ENCODE measurements at regions not wholly inside any gene's neighbourhood (a gene's known extent, or its start where the extent isn't known, plus 50 kb on each side); places are given as distances from the start of the nearest gene placed in this dataset.
A peak's percentile ranks its signal among the peaks of the same experiment; 100 is the strongest.

DNA sequence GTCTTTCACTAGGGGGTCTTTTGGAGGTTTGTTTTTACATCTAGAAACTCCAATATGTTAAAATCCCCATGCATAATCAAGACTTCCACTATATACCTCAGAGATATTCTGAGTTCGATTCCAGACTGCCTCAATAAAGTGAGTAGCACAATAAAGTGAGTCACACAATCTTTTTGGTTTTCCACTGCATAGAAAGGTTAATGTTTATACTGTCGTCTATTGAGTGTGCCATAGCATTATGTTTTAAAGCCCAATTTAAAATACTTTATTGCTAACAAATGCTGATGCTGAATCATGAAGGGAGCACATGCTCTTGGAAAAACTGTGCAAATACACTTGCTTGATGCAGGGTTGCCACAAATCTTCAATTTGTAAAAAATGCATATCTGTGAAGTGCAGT lies 227.5 kb upstream of the ZFHX3 start:
- DNase-seq, result no peak

DNA sequence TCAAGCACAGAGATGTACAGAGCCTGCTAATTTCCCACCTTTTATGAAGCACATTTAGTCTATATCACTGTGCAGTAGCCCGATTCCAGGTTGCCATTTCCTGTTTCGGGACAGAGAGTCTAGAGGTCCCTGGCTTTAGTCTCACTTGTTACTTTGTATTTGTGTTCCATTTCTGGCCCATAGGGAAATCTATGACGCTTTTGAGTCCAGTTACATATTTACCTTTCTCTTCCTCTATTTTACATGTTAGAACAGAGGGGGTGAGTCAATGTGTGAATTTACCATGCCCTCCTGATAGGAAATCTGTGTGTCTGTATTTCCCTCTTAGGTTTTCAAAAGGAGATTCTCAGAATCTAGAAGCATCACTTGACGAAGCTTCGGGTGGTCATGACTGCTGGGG lies 227.1 kb upstream of the ZFHX3 start:
- no peak for DNase-seq

DNA sequence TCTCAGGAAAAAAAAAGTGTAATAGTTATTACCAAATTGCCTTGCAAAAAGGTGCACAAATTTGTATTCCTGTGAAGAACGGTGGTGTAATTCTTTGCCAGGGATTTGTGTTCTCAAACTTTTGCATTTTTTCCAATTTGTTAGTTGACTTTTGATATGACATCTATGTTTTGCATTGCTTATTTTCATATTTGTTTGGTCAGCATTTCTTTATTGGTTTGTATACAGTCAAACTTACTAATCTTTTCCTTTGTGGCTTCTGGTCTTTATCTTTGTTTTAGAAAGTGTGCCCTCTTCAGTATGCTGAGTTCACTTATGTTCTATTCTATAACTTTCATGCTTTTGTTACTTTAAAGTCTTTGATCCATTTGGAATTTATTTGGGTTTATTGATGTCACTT lies 226.2 kb upstream of the ZFHX3 start:
- DNase-seq, result no peak

DNA sequence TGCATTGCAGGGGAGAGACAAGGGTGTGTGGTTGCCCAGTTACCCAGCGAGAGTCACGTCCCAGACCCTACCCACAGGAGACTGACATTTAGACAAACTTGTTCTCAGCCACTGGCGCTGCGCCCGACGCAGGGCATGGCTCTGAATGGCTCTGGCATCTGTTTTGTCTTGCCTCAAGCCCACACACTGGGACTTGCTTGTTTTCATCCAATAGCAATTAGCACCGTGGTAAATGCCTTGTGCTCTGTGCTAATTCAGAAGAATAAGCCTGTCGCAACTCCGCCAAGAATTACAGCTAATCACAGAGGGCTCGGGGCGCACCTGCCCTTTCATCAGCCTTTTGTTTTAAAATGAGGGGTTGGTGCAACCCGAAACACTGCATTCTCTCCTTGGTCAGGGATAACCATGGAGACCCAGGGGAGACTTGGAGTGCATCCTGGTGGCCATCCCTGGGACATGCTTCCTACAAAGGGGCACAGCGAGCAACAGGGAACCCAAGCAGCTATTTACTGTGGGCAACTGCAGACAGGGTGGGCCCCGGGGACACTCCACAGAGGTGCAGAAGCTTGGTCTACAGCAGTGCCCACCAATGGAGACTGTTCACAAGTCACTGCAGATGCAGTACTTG lies 220.6 kb upstream of the ZFHX3 start:
- DNase-seq, result no peak

DNA sequence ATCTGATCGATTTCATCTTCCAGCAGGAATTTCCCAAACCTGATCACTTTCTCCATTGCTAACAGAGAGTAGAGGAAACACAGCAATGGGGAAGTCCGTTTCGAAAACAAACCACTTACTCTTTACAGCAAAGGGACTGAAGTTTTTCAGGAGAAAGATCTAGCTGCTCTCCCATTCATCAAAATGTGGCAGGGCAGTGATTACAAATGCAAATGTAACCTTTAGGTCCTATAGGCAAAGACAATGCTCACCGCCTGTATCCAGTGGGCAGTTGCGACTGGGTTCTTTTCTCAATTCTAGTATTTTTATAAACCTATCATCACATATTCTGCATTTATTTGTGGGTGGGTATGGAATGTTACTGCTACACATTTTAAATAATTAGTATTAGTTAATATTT lies 218.0 kb upstream of the ZFHX3 start:
- DNase-seq, result no peak

DNA sequence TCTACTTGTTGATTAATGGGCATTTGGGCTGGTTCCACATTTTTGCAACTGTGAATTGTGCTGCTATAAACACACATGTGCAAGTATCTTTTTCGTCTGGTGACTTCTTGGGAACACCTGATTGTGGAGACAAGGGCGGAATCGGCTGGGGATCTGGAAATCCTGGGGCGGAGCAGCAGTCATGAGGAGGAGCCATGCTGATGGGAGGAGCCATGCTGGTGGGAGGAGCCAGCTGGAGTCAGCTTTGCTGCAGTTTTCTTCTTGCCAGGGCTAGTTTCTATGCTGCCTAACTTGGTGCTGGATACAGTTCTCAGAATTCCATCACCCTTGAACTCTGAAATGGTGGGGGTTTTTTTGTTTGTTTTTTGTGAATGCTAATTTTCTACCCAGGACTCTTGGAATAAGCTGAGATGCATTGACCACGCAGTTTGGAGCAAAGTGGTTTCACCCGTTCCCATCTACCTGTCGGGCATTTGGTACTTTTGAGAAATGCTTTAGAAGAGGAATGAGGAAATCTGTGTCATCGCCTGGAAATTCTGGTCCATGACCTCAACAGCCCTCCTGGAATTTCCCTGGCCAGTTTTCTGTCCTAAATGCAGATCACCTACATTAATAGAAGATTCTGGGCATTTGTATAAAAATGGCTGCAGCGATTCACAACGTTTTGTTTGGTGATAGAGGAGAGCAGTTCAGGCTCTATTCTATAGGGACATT lies 217.4 kb upstream of the ZFHX3 start:
- no peak for DNase-seq

DNA sequence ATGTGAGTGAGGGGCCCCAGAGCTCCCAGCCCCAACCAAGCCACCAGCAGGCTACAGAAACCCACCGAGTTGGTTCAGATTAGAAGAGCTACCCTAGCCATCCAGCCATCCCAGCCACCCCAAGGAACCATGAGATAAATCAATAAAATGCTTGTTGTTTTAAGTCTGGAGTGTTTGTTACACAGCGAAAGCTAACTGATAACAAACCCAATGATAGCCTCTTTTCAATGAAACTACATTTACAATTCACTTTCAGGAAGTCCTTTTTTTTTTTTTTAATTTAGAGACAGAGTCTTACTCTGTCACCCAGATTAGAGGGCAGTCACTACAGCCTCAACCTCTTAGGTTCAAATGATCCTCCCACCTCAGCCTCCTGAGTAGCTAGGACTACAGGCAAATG lies 215.0 kb upstream of the ZFHX3 start:
- DNase-seq, result no peak

DNA sequence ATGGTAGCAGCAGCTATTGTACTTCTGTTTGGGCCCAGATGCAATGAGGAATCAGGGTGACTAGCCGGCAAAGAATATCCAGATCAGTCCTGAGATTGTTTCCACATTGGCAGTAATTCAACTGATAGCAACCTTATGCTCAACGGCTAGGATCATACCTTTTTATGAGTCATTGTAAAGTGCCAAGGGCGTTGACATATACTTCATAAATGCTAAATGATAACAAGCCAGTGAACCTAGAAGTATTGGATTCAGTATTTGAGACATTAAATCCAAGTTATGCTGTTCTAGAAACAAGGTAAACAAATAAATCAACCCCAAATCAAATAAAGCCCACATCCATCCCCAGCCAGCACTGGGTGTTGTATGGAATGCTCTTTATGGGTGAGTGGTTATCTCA lies 207.1 kb upstream of the ZFHX3 start:
- no peak for DNase-seq

DNA sequence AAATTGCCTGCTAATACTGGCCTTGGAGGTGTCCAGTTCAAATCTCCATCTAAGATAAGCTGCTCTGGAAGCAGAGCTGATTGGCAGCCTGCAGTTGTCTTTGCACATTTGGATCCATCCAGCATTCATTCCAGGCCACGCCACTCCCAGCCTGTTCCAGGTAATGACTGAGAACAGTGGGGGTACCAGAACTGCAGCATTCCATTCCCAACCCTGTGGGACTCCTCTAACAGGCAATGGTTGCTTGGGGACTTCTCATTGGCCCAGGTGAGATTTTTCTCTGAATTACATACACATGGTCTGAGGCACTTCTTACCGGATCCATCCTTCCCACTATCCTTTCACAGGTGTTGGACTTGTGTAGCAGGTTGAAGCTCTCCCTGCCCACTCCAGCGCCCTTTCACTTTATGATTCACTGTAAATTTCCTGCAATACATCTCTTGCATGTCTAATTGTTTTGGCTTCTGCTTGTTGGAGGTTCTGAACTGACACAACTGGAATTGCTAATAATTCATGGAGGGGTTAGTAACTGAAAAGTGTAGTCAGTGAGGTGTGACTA lies 206.1 kb upstream of the ZFHX3 start:
- DNase-seq, result no peak

DNA sequence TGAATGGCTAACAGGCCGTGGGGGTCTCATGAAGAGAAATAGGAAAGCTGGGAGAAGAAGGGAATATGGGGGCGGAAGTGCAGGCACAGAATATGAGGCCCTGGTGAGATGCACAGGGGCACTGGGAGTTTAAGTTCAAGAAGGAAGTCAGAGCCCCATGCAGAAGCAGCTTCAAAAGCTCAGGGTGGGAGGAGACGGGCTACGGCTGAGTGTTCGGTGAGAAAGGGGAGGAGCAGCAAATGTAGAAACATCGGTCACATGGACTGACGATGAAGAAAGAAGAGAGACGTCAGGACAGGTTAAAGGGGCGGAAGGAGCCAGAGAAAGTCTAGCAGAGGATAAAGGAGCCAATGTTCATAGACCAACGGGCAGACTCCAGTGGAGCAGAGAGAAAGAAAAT lies 204.5 kb upstream of the ZFHX3 start:
- DNase-seq, result no peak

DNA sequence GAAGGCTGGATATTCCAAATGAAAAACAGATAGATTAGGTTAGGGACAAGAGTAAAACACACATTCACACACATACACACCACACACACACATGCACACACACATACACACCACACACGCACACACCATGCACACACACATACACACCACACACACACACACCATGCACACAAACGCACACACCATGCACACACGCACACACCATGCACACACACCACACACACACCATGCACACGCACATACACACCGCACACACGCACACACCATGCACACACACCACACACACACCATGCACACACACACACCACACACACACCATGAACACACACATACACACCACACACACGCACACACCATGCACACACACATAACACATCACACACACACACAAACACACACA lies 203.7 kb upstream of the ZFHX3 start:
- DNase-seq, result no peak

DNA sequence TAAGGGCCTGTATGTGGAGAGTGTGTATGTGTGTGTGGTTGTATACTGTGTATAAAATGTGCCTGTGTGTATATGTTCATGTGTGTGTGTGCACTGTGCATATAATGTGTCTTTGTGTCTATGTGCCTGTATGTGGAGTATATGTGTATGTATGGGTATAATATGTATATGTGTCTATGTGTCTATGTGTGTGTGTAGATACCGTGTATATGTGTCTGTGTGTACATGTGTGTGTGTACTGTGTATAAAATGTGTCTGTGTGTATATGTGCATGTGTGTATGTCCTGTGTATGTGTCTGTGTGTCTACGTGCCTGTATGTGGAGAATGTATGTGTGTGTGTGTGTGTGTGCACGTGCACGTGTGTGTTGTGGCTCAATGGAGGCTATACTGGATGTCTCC lies 200.4 kb upstream of the ZFHX3 start:
- DNase-seq, result no peak

DNA sequence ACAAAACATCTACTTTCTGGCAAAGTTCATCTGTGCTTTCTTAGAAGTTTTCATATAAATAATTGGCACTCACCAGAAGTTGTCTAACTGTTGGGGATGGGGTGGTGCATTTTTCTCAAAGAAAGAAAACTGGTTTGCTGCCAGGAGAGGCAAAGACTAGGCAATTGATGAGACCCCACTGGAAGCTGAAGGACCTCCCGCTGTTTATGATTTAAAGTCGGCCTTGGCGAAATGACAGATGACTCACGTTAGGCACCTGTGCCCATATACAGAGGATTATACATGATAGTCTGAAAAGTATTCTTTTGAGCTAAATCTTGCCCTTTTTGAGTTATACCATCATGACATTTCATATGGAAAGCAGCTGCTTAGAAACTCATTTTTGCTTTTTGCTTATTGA lies 193.0 kb upstream of the ZFHX3 start:
- no peak for DNase-seq

DNA sequence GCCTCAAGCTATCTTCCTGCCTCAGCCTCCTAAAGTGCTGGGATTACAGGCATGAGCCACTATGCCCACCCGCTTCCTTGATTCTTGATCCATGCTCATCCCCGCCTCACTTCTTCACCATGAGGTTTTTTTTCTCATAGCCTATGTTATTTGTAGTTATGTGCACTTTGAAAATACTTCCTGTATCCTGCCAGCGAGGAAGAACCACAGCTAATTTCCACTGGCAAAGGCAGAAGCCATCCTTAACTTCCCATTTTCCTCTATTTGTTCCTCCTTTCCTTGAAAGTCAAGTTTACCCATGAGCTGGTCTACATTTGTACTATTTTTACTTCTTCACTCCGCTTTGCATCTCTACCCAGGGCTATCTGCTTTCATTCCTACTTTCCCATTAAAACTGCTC lies 189.7 kb upstream of the ZFHX3 start:
- DNase-seq, result no peak

DNA sequence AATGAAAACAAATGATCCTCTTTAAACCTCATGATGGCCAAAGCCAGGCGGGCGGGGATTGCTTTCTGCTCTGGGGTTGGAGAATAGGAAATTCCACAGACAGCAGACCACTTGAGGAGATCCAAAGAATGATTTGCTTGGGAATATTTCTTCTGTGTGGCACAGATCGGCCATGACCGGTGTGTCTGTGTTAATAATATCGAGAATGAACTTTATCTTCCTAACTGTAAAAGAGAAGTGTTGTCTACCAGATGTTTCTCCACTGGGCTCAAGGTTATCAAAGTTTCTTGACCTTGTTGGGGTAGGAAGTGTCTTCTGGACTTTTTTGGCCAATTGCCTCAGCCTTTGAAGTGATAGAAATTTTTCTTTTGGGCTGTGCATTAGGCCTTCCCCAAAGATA lies 186.6 kb upstream of the ZFHX3 start:
- no peak for DNase-seq

DNA sequence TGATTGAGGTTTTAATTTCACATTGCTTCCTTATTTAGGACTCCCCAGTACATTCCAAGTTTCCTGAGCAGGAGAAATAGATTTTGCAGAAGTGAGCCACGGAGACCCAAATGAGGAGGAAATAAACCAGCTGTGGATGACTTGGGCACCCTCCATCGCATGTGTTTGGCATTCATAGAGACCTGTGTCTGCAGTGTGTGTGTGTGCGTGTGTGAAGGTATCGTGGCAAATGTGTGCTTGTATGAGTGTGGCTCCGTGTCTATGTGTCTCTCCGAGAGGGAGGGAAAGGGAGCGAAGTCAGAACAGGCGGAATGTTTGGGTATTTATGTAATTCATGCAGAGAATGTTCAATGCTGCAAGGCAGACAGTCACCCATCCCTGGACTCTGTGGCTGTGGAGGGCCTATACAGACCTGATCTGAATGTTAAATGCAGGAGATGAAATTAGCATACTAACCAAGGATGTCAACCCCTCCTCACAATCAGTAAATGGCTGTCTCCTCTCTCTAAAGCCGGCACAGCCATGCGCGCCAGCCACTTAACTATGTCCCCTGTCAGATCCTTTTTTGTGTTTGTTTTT lies 186.0 kb upstream of the ZFHX3 start:
- DNase-seq, result peak; percentile 35

DNA sequence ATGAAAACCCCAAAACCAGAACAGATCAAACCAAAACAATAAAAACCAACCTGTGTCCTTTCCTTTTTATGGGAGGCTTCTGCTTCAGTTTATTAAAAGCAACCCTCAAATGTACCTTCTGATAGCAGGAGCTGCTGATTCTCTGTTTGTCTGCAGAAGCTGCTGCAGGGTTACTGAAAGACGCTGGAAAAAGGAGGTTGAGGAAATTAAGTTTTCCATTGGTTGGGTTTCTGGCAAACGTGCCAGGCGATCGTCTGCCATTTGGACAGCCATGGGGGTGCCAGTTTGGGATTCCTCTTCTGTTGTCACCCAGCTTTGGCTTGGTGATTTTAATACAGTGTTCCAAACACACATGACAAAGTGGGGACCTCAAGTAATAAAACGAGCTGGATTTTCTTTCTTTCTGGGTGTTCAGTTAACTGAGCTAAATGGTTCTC lies 185.4 kb upstream of the ZFHX3 start:
- DNase-seq, result peak; percentile 25

DNA sequence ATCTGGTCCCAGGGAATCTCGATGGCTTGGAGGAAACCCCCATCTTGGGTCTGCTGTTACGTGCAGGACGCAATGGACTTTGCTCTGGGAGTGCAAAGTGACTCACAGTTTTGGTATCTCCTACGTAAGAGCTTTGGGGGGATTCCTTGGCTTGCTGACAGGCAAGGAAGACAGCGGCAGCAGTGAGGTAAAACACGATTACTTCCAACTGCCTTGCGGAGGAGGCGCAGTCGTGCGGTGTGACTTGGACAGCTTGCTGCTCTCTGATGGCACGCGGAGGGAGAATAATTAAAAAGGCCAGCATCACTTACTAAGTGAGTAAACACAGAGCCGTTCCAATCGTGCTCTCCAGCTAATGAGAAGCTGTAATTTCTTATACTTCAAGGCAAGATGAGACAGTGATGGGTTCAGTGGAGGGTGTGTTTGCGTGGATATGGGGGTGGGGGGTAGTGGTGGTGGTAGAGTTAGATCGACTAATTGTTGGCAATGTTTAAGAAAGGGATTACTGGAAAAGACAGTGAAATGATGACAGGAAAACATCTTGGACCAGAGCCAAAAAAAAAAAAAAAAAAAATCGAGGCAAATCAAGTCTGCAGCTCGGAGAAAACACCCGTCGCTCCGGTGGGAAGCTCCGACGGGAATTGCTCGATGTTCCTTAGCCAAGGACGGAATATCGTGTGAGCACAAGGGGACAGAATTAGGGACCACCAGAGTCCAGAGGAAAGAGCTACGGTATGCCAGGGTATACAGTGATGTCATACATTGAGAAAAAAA lies 184.8 kb upstream of the ZFHX3 start:
- peak; percentile 72 for DNase-seq

DNA sequence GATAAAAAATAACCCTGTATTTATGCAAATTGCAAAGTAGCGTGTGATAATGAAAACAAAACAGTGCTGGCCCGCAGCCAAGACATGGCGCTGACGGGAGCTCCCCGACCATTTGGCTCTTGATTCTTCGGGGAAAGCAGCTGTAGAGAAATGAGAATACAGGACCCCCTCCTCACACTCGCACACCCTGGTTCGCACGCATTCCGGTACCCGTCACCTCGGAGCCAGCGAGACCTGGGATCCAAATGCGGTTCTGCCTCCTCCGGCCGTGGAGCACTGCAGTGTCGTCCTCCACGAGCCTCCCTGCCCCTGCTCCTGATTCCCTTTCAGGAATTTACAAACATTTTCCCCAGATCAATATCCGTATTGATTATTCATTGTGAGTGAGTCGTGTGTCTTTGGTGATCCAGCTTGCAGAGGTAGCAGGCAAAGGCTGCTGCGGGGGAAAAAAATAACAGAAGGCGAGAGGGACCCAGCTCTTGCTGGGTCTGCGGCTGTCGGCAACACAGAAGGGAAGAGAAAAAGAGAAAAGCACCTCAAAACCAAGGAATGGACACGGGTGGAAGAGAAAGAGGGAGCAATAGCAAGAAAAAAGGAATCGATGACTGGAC lies 184.1 kb upstream of the ZFHX3 start:
- DNase-seq, result no peak

DNA sequence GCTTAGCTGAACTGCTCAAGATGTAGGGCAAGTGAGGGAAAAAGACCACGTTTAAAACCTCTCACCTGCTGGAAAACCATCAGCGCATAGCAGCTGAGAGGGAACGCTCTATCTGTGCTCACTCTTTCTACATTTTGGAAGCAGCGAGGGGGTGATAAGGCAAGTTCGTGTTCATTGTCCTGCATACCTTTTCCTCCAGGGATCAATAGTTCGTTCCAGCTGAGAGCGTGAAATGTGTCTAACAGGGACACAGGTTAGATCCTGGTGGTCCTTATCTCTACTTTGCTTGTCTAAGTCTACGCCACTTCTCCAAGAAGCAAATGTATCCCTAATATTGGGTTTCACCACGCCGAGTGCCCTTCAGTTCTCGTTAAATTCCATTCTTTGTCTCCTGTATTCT lies 183.5 kb upstream of the ZFHX3 start:
- no peak for DNase-seq

DNA sequence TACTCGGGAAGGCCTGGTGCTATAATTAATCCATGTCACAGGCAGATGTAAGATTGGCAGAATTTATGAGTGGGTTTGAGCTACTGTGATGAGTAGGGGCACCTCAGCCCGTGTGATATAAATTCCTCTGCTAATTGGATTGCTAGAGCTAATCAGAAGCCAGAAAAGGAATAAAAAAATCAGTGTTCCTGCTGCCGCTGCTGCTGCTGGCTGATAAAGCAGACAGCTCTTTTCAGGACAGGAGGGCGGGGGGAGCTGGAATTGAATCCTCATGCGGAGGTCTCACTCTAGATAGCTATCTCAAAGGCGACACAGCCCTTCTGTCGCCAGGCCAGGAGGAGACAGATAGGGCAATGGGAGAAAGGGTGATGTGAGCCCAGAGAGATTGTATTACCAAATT lies 182.7 kb upstream of the ZFHX3 start:
- no peak for DNase-seq

DNA sequence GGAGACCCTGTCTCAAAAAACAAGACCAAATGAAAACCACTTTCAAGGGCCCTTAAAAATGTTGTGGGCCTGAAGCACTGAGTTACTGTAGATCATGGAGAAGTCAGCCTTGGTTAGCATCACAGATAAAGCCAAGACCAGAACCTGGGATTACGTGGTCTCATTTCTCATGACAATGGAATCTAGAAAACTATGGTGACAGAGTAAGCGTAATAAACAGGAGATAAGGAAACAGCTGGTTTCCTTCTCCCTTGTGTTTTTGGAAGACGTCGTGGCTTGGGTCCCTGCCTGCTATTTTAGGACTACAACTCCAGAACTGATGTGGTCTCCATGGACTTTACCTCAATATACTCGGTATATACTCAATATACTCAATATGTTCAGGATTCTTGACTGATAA lies 180.7 kb upstream of the ZFHX3 start:
- no peak for DNase-seq
